HEK293 (cell line): ENCODE measurements at regions not wholly inside any gene's neighbourhood (a gene's known extent, or its start where the extent isn't known, plus 50 kb on each side); places are given as distances from the start of the nearest gene placed in this dataset.

Experiments used
- CTCF ChIA-PET: fragments of 350-600 bp; formaldehyde crosslinking; extraction: SDS; loops from one replicate; lab custom pipeline; 2021; ENCODE audit warnings: antibody characterized with exemption; lab: Yijun Ruan, JAX
- POLR2A ChIA-PET: fragments of 300-600 bp; formaldehyde crosslinking; extraction: SDS; loops from one replicate; lab custom pipeline; 2020; ENCODE audit warnings: antibody characterized with exemption, inconsistent platforms; lab: Yijun Ruan, JAX
- H3K27ac ChIP-seq: fragments of 200-500 bp; sonication (Bioruptor generic); 2 replicates; pipeline ENCODE4 v1.5.1; 2014; ENCODE audit warnings: low read depth, low read length, control low read depth, inconsistent platforms; ENCODE audit errors: extremely low read depth
- H3K36me3 ChIP-seq, 2 experiments: fragments of 200-500 bp in 1 of 2; sonication (Bioruptor generic) in 1 of 2; 1 replicate in 1 of 2; 2 replicates in 1 of 2; pipeline ENCODE4 v1.5.1; 2014 to 2017; ENCODE audit warnings: inconsistent platforms in 2 of 2, low read length in 2 of 2; ENCODE audit not compliant: control insufficient read depth in 2 of 2, insufficient read depth in 1 of 2
- H3K4me1 ChIP-seq: fragments of 200-500 bp; sonication (Bioruptor generic); 2 replicates; pipeline ENCODE4 v1.5.1; 2014; ENCODE audit warnings: mild to moderate bottlenecking, low read length, inconsistent platforms; ENCODE audit not compliant: control insufficient read depth, insufficient read depth
- H3K4me3 ChIP-seq: 2 replicates; pipeline ENCODE4 v1.5.1; 2011; ENCODE audit warnings: low read depth, mild to moderate bottlenecking, control low read depth, low read length, moderate library complexity
- H3K9me3 ChIP-seq: fragments of 200-500 bp; sonication (Bioruptor generic); 2 replicates; pipeline ENCODE4 v1.5.1; 2014; ENCODE audit warnings: low read depth, low read length, inconsistent platforms; ENCODE audit not compliant: control insufficient read depth, insufficient read depth
- ATF2 ChIP-seq: fragments of 450-650 bp; formaldehyde crosslinking; IDR thresholded peaks from 2 replicates; pipeline ENCODE4 v1.5.1; 2016; ENCODE audit warnings: missing biosample characterization, missing genetic modification characterization, low read depth
- BCL11A ChIP-seq: fragments of 450-650 bp; formaldehyde crosslinking; IDR thresholded peaks from 2 replicates; pipeline ENCODE4 v1.5.1; 2016; ENCODE audit warnings: low read depth, missing biosample characterization, missing genetic modification characterization
- GFI1B ChIP-seq: fragments of 450-650 bp; formaldehyde crosslinking; IDR thresholded peaks from 2 replicates; pipeline ENCODE4 v1.5.1; 2016; ENCODE audit warnings: missing biosample characterization, missing genetic modification characterization
- PBX3 ChIP-seq: sonication (generic); formaldehyde crosslinking; IDR thresholded peaks from 2 replicates; pipeline ENCODE4 v1.8.1; 2022; ENCODE audit warnings: mild to moderate bottlenecking, moderate library complexity, missing genetic modification reagents
- REST ChIP-seq: fragments of 450-650 bp; formaldehyde crosslinking; IDR thresholded peaks from 2 replicates; pipeline ENCODE4 v1.5.1; 2016; ENCODE audit warnings: missing biosample characterization, missing genetic modification characterization
- SALL2 ChIP-seq: fragments of 450-650 bp; formaldehyde crosslinking; IDR thresholded peaks from 2 replicates; pipeline ENCODE4 v1.5.0; 2017; ENCODE audit warnings: missing biosample characterization, mild to moderate bottlenecking, missing genetic modification characterization, borderline replicate concordance
- SCRT2 ChIP-seq: fragments of 450-650 bp; formaldehyde crosslinking; IDR thresholded peaks from 2 replicates; pipeline ENCODE4 v1.5.1; 2016; ENCODE audit warnings: missing biosample characterization, missing genetic modification characterization
- SETDB1 ChIP-seq: IDR thresholded peaks from one replicate; pipeline ENCODE4 v1.6.1; 2017; ENCODE audit warnings: mild to moderate bottlenecking, low read length, moderate library complexity, mixed read lengths; ENCODE audit not compliant: insufficient read length
- ZBTB20 ChIP-seq: fragments of 450-650 bp; formaldehyde crosslinking; IDR thresholded peaks from 2 replicates; pipeline ENCODE4 v1.5.1; 2016; ENCODE audit warnings: missing biosample characterization, missing genetic modification characterization
- ZBTB6 ChIP-seq: fragments of 450-650 bp; formaldehyde crosslinking; IDR thresholded peaks from 2 replicates; pipeline ENCODE4 v1.5.1; 2017; ENCODE audit warnings: missing biosample characterization, missing genetic modification characterization
- ZNF114 ChIP-seq: fragments of 450-650 bp; formaldehyde crosslinking; IDR thresholded peaks from 2 replicates; pipeline ENCODE4 v1.5.0; 2017; ENCODE audit warnings: missing biosample characterization, missing genetic modification characterization
- ZNF16 ChIP-seq: fragments of 450-650 bp; formaldehyde crosslinking; IDR thresholded peaks from 2 replicates; pipeline ENCODE4 v1.5.1; 2016; ENCODE audit warnings: low read depth, missing biosample characterization, missing genetic modification characterization
- ZNF175 ChIP-seq: fragments of 450-650 bp; formaldehyde crosslinking; IDR thresholded peaks from 2 replicates; pipeline ENCODE4 v1.5.1; 2016; ENCODE audit warnings: missing biosample characterization, missing genetic modification characterization
- ZNF26 ChIP-seq: fragments of 450-650 bp; formaldehyde crosslinking; IDR thresholded peaks from 2 replicates; pipeline ENCODE4 v1.5.1; 2016; ENCODE audit warnings: missing biosample characterization, missing genetic modification characterization
- ZNF324 ChIP-seq: fragments of 450-650 bp; formaldehyde crosslinking; IDR thresholded peaks from 2 replicates; pipeline ENCODE4 v1.5.1; 2016; ENCODE audit warnings: missing biosample characterization, missing genetic modification characterization
- ZNF530 ChIP-seq: fragments of 450-650 bp; formaldehyde crosslinking; IDR thresholded peaks from 2 replicates; pipeline ENCODE4 v1.5.1; 2016; ENCODE audit warnings: low read depth, missing biosample characterization, missing genetic modification characterization
- ZNF624 ChIP-seq: fragments of 450-650 bp; formaldehyde crosslinking; IDR thresholded peaks from 2 replicates; pipeline ENCODE4 v1.5.1; 2017; ENCODE audit warnings: missing biosample characterization, missing genetic modification characterization
- ZSCAN16 ChIP-seq: fragments of 450-650 bp; formaldehyde crosslinking; IDR thresholded peaks from 2 replicates; pipeline ENCODE4 v1.5.1; 2016; ENCODE audit warnings: missing biosample characterization, missing genetic modification characterization
- ZSCAN5A ChIP-seq: fragments of 450-650 bp; formaldehyde crosslinking; IDR thresholded peaks from 2 replicates; pipeline ENCODE4 v1.5.1; 2016; ENCODE audit warnings: missing biosample characterization, missing genetic modification characterization

GRCh38 chr4:96471956-96472867 is 632.3 kb downstream of the PDHA2 start:
- CTCF ChIA-PET, result interaction anchor here (0.6 kb wide), 1 partner anchor 562 kb away, joined by 3 read pairs; no protein-coding TSS in a partner anchor
- no peaks in the 10 kb centered on the region for H3K9me3 ChIP-seq
- no peak overlapping the region for H3K4me3 ChIP-seq
- TF ChIP-seq REST, result no peak
- TF ChIP-seq ZBTB20, result no peak
- TF ChIP-seq ZNF324 (tag by site-specific recombination), result no peak
- POLR2A ChIA-PET, result no interaction called here
- no peaks in the 10 kb centered on the region for H3K4me1 ChIP-seq
- no peak overlapping the region for H3K27ac ChIP-seq
- no peaks in the 10 kb centered on the region for H3K36me3 ChIP-seq

- ChIA-PET CTCF (no interaction called here), POLR2A (no interaction called here)
- no peaks in the 10 kb centered on the region for H3K36me3 ChIP-seq
- TF ChIP-seq ZNF114 (tag by site-specific recombination) (no peak), ZNF16 (tag by site-specific recombination) (no peak), PBX3 (CRISPR knock-in tag) (no peak), SALL2 (tag by site-specific recombination) (no peak), ZNF530 (tag by site-specific recombination) (no peak), ZNF175 (no peak), ZBTB20 (no peak), ZNF624 (tag by site-specific recombination) (no peak), ZNF26 (tag by site-specific recombination) (no peak), ZSCAN16 (tag by site-specific recombination) (no peak)
- no peak overlapping the region for H3K27ac ChIP-seq
- H3K4me1 ChIP-seq, result no peaks in the 10 kb centered on the region
- H3K9me3 ChIP-seq, result no peaks in the 10 kb centered on the region
- H3K4me3 ChIP-seq, result no peak overlapping the region
These were observed 633.4 kb downstream of the PDHA2 start for GRCh38 chr4:96473246-96473645.

GRCh38 chr4:96483308-96484030 is 643.6 kb downstream of the PDHA2 start:
- POLR2A ChIA-PET, result no interaction called here
- Histone ChIP-seq H3K4me3 (no peak overlapping the region), H3K36me3 (no peaks in the 10 kb centered on the region), H3K4me1 (no peaks in the 10 kb centered on the region), H3K27ac (no peak overlapping the region), H3K9me3 (no peaks in the 10 kb centered on the region)
- no peak for TF ChIP-seq BCL11A (tag by site-specific recombination)
- no peak for TF ChIP-seq SCRT2
- no peak for TF ChIP-seq GFI1B (tag by site-specific recombination)
- TF ChIP-seq ZSCAN5A, result no peak
- TF ChIP-seq SETDB1, result no peak
- no peak for TF ChIP-seq ATF2
- TF ChIP-seq ZBTB6 (tag by site-specific recombination), result no peak
- CTCF ChIA-PET, result interaction anchor here (0.5 to 0.6 kb wide), 2 partner anchors 608 to 1232 kb away, joined by 4 to 5 read pairs; no protein-coding TSS in a partner anchor
